ENCODE measurements at regions not wholly inside any gene's neighbourhood (a gene's known extent, or its start where the extent isn't known, plus 50 kb on each side); places are given as distances from the start of the nearest gene placed in this dataset.

DNA sequence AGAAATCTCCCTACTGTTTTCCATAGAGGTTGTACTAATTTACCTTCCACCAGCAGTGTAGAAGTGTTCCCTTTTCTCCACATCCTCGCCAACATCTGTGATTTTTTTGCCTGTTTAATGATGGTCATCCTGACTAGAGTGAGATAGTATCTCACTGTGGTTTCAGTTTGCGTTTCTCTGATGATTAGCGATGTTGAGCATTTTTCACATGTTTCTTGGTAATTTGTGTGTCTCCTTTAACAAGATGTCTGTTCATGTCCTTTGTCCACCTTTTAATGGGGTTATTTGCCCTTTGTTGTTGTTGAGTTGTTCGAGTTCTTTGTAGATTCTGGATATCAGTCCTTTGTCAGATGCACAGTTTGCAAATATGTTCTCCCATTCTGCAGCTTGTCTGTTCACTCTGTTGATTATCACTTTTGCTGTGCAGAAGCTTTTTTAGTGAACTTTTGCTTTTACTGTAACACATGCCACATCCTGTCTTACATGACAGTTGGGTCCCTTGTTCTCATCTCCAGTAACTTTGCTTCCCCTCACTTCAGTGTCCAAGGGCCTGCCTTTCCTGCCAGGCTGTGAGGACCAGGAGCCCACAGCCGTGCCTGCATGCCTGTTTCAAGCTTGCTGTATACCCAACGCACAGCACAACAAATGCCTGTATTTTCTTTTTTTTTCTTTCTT, 64.9 kb downstream of the SPRING1 start:
- TF ChIP-seq, protein P1, sequence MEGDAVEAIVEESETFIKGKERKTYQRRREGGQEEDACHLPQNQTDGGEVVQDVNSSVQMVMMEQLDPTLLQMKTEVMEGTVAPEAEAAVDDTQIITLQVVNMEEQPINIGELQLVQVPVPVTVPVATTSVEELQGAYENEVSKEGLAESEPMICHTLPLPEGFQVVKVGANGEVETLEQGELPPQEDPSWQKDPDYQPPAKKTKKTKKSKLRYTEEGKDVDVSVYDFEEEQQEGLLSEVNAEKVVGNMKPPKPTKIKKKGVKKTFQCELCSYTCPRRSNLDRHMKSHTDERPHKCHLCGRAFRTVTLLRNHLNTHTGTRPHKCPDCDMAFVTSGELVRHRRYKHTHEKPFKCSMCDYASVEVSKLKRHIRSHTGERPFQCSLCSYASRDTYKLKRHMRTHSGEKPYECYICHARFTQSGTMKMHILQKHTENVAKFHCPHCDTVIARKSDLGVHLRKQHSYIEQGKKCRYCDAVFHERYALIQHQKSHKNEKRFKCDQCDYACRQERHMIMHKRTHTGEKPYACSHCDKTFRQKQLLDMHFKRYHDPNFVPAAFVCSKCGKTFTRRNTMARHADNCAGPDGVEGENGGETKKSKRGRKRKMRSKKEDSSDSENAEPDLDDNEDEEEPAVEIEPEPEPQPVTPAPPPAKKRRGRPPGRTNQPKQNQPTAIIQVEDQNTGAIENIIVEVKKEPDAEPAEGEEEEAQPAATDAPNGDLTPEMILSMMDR (IDR thresholded peaks at IDR 0.05) = no peak
- TF ChIP-seq POLR2AphosphoS5 (IDR thresholded peaks at IDR 0.05) = no peak
